IMR-90 (cell line): ENCODE measurements at regions not wholly inside any gene's neighbourhood (a gene's known extent, or its start where the extent isn't known, plus 50 kb on each side); places are given as distances from the start of the nearest gene placed in this dataset.

Experiments
- ATAC-seq: fragments of 200-7000 bp; cut with Tn5 transposase; 2 replicates; pipeline ENCODE4 v1.9.1; 2020; ENCODE audit warnings: low read depth, mild to moderate bottlenecking, moderate library complexity
- BruUV-seq: library from RNA; stranded (reverse); fragments of 400-500 nt; replicated peaks from 2 replicates; lab custom pipeline; 2021; lab: Mats Ljungman, UMichigan
- CTCF ChIA-PET: fragments of 300-600 bp; formaldehyde crosslinking; extraction: SDS; loops from one replicate; lab custom pipeline; 2021; ENCODE audit warnings: antibody characterized with exemption; lab: Yijun Ruan, JAX
- POLR2A ChIA-PET: fragments of 300-600 bp; sonication (Branson Sonifier 250); formaldehyde crosslinking; loops from one replicate; lab custom pipeline; 2022; ENCODE audit warnings: antibody characterized with exemption; ENCODE audit not compliant: unreplicated experiment; lab: Charles Lee
- DNase-seq: peaks from one replicate; pipeline ENCODE4 v3.0.0; 2013
- H2AFZ ChIP-seq: replicated peaks from 2 replicates; pipeline ENCODE3; 2013; ENCODE audit warnings: low read length, mild to moderate bottlenecking; ENCODE audit not compliant: poor library complexity
- H2AK5ac ChIP-seq: 2 replicates; pipeline ENCODE4 v1.6.1; 2013; ENCODE audit warnings: low read depth, low read length, inconsistent platforms
- H2AK9ac ChIP-seq: replicated peaks from 2 replicates; pipeline ENCODE3; 2013; ENCODE audit warnings: mild to moderate bottlenecking, low read depth, low read length, moderate library complexity; ENCODE audit not compliant: poor library complexity
- H2BK120ac ChIP-seq: 2 replicates; pipeline ENCODE4 v1.6.1; 2013; ENCODE audit warnings: low read depth, low read length, inconsistent platforms
- H2BK15ac ChIP-seq: 3 replicates; pipeline ENCODE4 v1.6.1; 2013; ENCODE audit warnings: low read depth, low read length, inconsistent platforms
- H2BK20ac ChIP-seq: 2 replicates; pipeline ENCODE4 v1.6.1; 2013; ENCODE audit warnings: low read depth, mild to moderate bottlenecking, inconsistent platforms, low read length, moderate library complexity
- H2BK5ac ChIP-seq: 2 replicates; pipeline ENCODE4 v1.6.1; 2013; ENCODE audit warnings: mild to moderate bottlenecking, low read depth, low read length, inconsistent platforms; ENCODE audit not compliant: poor library complexity, severe bottlenecking
- H3K14ac ChIP-seq: replicated peaks from 2 replicates; pipeline ENCODE4 v1.6.1; 2013; ENCODE audit warnings: low read depth, low read length, inconsistent platforms
- H3K18ac ChIP-seq: 2 replicates; pipeline ENCODE4 v1.6.1; 2013; ENCODE audit warnings: low read depth, low read length, control low read depth
- H3K23ac ChIP-seq: 2 replicates; pipeline ENCODE4 v1.6.1; 2013; ENCODE audit warnings: low read depth, low read length, inconsistent platforms
- H3K27ac ChIP-seq: 2 replicates; pipeline ENCODE4 v1.5.1; 2013; ENCODE audit warnings: mild to moderate bottlenecking, control low read depth, low read length; ENCODE audit not compliant: insufficient read depth
- H3K27me3 ChIP-seq: 2 replicates; pipeline ENCODE4 v1.6.1; 2013; ENCODE audit warnings: low read length; ENCODE audit not compliant: control insufficient read depth, insufficient read depth
- H3K36me3 ChIP-seq: 2 replicates; pipeline ENCODE4 v1.6.1; 2013; ENCODE audit warnings: low read length, mixed read lengths; ENCODE audit not compliant: control insufficient read depth, insufficient read depth
- H3K4ac ChIP-seq: 2 replicates; pipeline ENCODE4 v1.6.1; 2013; ENCODE audit warnings: low read depth, low read length, inconsistent platforms
- H3K4me1 ChIP-seq: 2 replicates; pipeline ENCODE4 v1.6.1; 2013; ENCODE audit warnings: low read length, mixed read lengths; ENCODE audit not compliant: control insufficient read depth, insufficient read depth
- H3K4me2 ChIP-seq: 2 replicates; pipeline ENCODE4 v1.6.1; 2013; ENCODE audit warnings: low read depth, mild to moderate bottlenecking, control low read depth, low read length, moderate library complexity
- H3K4me3 ChIP-seq: 2 replicates; pipeline ENCODE4 v1.5.1; 2013; ENCODE audit warnings: low read depth, mild to moderate bottlenecking, control low read depth, low read length, moderate library complexity; ENCODE audit not compliant: insufficient read depth
- H3K56ac ChIP-seq: 2 replicates; pipeline ENCODE4 v1.6.1; 2013; ENCODE audit warnings: low read length, inconsistent platforms; ENCODE audit not compliant: insufficient read depth; ENCODE audit errors: extremely low read depth
- H3K79me1 ChIP-seq, 2 experiments: 2 replicates each; pipeline ENCODE4 v1.6.1; 2013; ENCODE audit warnings: low read length in 2 of 2, inconsistent platforms in 1 of 2, low read depth in 1 of 2
- H3K9ac ChIP-seq: 2 replicates; pipeline ENCODE4 v1.6.1; 2013; ENCODE audit warnings: low read depth, low read length, control low read depth
- H3K9me1 ChIP-seq: 2 replicates; pipeline ENCODE4 v1.6.1; 2013; ENCODE audit warnings: low read length, inconsistent platforms; ENCODE audit not compliant: insufficient read depth
- H3K9me3 ChIP-seq: 2 replicates; pipeline ENCODE4 v1.6.1; 2013; ENCODE audit warnings: low read length; ENCODE audit not compliant: control insufficient read depth, insufficient read depth
- H4K20me1 ChIP-seq: 2 replicates; pipeline ENCODE4 v1.6.1; 2013; ENCODE audit warnings: low read length, inconsistent platforms; ENCODE audit not compliant: insufficient read depth
- H4K5ac ChIP-seq: 2 replicates; pipeline ENCODE4 v1.6.1; 2013; ENCODE audit warnings: mild to moderate bottlenecking, low read depth, low read length, control low read depth
- H4K8ac ChIP-seq, 2 experiments: 2 replicates each; pipeline ENCODE4 v1.6.1; 2013; ENCODE audit warnings: low read depth in 2 of 2, low read length in 2 of 2, control low read depth in 1 of 2, inconsistent platforms in 1 of 2
- H4K91ac ChIP-seq: 2 replicates; pipeline ENCODE4 v1.6.1; 2013; ENCODE audit warnings: low read depth, low read length, inconsistent platforms; ENCODE audit not compliant: insufficient read depth
- BHLHE40 ChIP-seq: fragments of 150-350 bp; IDR thresholded peaks from 2 replicates; pipeline ENCODE4 v1.6.1; 2016; ENCODE audit warnings: mild to moderate bottlenecking, low read depth, low read length
- FOS ChIP-seq: fragments of 150-350 bp; IDR thresholded peaks from 2 replicates; pipeline ENCODE4 v1.6.1; 2016; ENCODE audit warnings: low read depth, low read length
- MAFK ChIP-seq: IDR thresholded peaks from 2 replicates; pipeline ENCODE4 v1.6.1; 2012; ENCODE audit warnings: low read depth, low read length, improper control_type of control experiment
- MAZ ChIP-seq: IDR thresholded peaks from 2 replicates; pipeline ENCODE4 v1.6.1; 2012; ENCODE audit warnings: low read depth, mild to moderate bottlenecking, low read length, improper control_type of control experiment, moderate library complexity, borderline replicate concordance
- NFE2L2 ChIP-seq: fragments of 150-350 bp; IDR thresholded peaks from 2 replicates; pipeline ENCODE4 v1.6.1; 2016; ENCODE audit warnings: low read depth, mild to moderate bottlenecking, low read length
- POLR2A ChIP-seq: IDR thresholded peaks from 2 replicates; pipeline ENCODE4 v1.6.1; 2012; ENCODE audit warnings: mild to moderate bottlenecking, low read depth, low read length
- RAD21 ChIP-seq: IDR thresholded peaks from 2 replicates; pipeline ENCODE4 v1.6.1; 2012; ENCODE audit warnings: low read length, improper control_type of control experiment
- RFX5 ChIP-seq: IDR thresholded peaks from 2 replicates; pipeline ENCODE4 v1.8.0; 2012; ENCODE audit warnings: low read depth, mild to moderate bottlenecking, low read length, moderate library complexity
- SMC3 ChIP-seq: fragments of 150-350 bp; IDR thresholded peaks from 2 replicates; pipeline ENCODE4 v1.6.1; 2016; ENCODE audit warnings: low read depth, mild to moderate bottlenecking, antibody characterized with exemption, low read length, moderate library complexity
- USF2 ChIP-seq: fragments of 150-350 bp; IDR thresholded peaks from 2 replicates; pipeline ENCODE4 v1.6.1; 2017; ENCODE audit warnings: mild to moderate bottlenecking, antibody characterized with exemption, low read length, low read depth
- dilution Hi-C: fragments of 300-500 bp; cut with HindIII; formaldehyde crosslinking; loops from one replicate; pipeline ENCODE4 v1.14.3; 2018; ENCODE audit warnings: low sequenced_read_pairs; ENCODE audit not compliant: unreplicated experiment
- in situ Hi-C: fragments of 300-500 bp; cut with MboI; formaldehyde crosslinking; loops from 3 replicates; pipeline ENCODE4 v1.14.3; 2019; ENCODE audit warnings: low sequenced_read_pairs, inconsistent platforms, mixed read lengths
- intact Hi-C: fragments of 100-400 bp; cut with micrococcal nuclease; formaldehyde crosslinking; loops from 2 replicates; pipeline ENCODE4 v1.10.0; 2022

- Histone ChIP-seq H3K36me3 (no peaks in the 10 kb centered on the region), H3K4me3 (no peak overlapping the region), H2BK20ac (no peak overlapping the region), H4K8ac (no peak overlapping the region), H4K20me1 (no peaks in the 10 kb centered on the region), H3K9me3 (no peaks in the 10 kb centered on the region), H3K56ac (no peak overlapping the region), H3K9me1 (no peaks in the 10 kb centered on the region), H2BK15ac (no peak overlapping the region), H3K14ac (0 out of 2 replicates have a peak overlapping the region, but pooled peaks have one; percentile 14), H3K4me1 (no peaks in the 10 kb centered on the region), H3K27me3 (no peaks in the 10 kb centered on the region), H2BK120ac (no peak overlapping the region), H3K9ac (no peak overlapping the region), H3K23ac (no peak overlapping the region), H3K4me2 (no peak overlapping the region), H3K4ac (no peak overlapping the region), H3K79me1 (no peaks in the 10 kb centered on the region), H2AK9ac (no peak overlapping the region), H2BK5ac (no peak overlapping the region), H4K91ac (no peak overlapping the region), H2AK5ac (no peak overlapping the region), H2AFZ (no peak overlapping the region), H3K18ac (no peak overlapping the region; the same call in 1 of the 2 replicates), H4K5ac (no peak overlapping the region), H3K27ac (no peak overlapping the region)
- ATAC-seq (peak; percentile 70; the same call in 1 of the 2 replicates), DNase-seq (peak; percentile 53)
- ChIA-PET POLR2A (no interaction called here), CTCF (no interaction called here)
- BruUV-seq: no TSS peak
- dilution Hi-C loops (no loop called here), in situ Hi-C loops (no loop called here), intact Hi-C loops (no loop called here)
- TF ChIP-seq RAD21 (no peak), USF2 (no peak), MAFK (no peak), NFE2L2 (no peak), FOS (no peak), RFX5 (no peak), BHLHE40 (no peak), MAZ (no peak), SMC3 (no peak), POLR2A (no peak)
Observed at GRCh38 chr6:81623106-81623759, 129.2 kb downstream of the TENT5A start.
